HG03039 (cell line): ENCODE measurements at regions not wholly inside any gene's neighbourhood (a gene's known extent, or its start where the extent isn't known, plus 50 kb on each side); places are given as distances from the start of the nearest gene placed in this dataset.

ENCODE experiments used
- ATAC-seq: cut with Tn5 transposase; IDR thresholded peaks from one replicate; pipeline ENCODE4 v1.9.1; 2021; ENCODE audit warnings: mild to moderate bottlenecking, moderate library complexity; ENCODE audit not compliant: unreplicated experiment

- ATAC-seq, result no peak
Observed at GRCh38 chr14:85978582-85979250, 448.8 kb downstream of the FLRT2 start.

DNA sequence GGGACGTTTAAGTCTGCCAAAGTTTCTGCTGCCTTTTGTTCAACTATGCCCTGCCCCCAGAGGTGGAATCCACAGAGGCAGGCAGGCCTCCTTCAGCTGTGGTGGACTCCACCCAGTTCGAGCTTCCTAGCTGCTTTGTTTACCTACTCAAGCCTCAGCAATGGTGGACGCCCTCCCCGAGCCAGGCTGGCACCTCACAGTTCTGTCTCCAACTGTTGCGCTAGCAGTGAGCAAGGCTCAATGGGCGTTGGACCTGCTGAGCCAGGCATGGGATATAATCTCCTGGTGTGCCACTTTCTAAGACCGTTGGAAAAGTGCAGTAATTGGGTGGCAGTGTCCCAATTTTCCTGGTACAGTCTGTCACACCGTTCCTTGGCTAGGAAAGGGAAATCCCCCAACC, 444.7 kb downstream of the FLRT2 start:
- ATAC-seq, result no peak

DNA sequence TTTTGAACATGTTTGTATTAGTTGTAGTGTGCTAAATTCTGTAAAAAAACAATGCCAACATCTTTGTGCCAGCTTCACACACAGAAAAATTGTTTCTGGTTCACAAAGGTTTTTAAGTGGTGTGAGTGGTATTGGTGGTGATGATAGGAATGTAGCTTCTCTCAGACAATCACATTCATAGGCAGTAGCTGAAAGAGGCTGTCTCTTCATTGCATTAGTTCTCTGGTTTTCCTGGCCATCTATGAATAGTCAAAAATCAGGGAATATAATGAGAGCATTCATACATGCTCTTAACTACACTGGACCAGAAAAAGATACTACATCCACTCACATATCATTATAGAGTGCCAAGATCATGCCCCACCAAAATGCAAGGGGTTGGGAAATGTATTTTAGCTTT, 433.5 kb downstream of the FLRT2 start:
- no peak for ATAC-seq

- no peak for ATAC-seq
Observed at GRCh38 chr14:85960756-85961155, 430.8 kb downstream of the FLRT2 start.

DNA sequence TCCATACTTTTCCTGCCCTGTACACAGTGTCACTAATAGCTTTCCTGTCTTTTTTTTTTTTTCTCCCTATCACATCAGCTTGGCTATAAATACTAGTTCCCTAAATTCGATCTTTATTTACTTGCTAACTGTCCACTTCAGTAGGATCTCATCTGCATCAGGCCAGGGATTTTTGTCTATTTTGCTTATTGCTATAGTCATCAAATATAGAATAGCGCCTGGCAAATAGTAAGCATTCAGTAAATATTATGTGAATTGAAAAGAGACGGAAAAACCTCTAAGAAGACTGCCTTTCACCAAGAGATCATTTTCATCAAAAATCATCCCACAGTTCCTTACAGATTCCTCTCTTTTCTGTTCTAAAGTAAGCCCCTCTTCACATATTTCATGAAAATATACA, 429.1 kb downstream of the FLRT2 start:
- ATAC-seq, result no peak

DNA sequence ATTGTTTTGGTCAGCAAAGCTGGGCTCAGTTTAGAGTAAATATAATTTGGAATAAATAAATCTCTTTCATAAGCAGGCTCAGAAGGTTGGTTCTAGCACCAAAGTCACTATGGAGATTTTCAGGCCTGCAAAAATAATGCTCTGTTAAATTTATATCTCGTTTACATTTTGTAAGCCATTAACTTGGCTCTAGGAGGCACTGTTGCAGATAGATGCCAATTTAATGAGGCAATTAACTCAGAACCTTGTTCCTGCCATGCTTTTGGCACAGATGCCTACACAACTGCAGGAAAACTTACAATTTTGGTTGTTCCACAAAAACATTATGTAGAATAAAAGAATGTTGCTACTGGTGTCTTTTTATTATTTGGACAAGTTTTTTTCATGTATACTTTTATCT, 428.1 kb downstream of the FLRT2 start:
- ATAC-seq, result no peak

- no peak for ATAC-seq
Observed at GRCh38 chr14:85953265-85953664, 423.3 kb downstream of the FLRT2 start.

DNA sequence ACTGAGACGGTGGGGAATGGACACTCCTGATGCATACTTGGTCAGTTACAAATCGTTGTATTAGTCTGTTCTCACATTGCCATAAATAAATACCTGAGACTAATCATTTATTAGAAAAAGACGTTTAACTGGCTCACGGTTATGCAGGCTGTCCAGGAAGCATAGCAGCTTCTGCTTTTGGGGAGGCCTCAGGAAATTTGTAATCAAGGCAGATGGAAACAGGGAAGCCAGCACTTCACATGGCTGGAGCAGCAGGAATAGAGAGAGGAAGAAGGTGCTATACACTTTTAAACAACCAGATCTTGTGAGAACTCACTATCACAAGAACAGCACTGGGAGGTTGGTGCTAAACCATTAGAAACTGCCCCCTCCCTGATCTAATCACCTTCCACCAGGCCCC, 418.2 kb downstream of the FLRT2 start:
- no peak for ATAC-seq

DNA sequence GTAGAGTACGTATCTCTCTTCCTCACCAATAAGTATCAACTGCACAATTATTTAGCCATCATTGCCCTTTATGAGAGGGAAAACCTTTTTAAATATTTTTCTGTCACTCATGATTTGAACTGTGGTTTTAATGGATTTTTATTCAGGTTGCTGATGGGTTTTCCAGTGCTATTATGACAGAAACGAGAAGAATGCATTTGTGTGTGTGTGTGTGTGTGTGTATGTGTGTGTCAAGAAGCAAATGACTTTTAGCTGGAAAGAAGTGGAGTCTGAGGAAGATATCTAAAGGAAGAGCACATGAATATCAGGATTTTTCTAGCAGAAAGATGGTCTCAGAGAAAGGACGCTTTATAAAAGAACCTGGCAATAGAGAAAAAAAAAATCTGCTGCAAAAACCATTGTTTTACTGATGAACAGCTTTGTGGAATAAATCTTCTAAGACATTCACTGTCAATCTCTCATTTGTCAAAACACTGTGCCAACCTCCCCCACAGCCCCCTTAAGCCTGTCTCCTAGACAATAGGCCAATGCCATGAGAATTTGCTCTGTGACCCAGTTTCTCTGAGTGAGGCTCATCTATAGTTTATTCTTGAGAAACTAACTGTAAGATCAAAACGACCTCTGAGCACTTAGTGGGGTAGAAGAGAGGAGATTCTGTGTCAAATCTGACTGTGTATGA, 417.7 kb downstream of the FLRT2 start:
- ATAC-seq, result no peak

DNA sequence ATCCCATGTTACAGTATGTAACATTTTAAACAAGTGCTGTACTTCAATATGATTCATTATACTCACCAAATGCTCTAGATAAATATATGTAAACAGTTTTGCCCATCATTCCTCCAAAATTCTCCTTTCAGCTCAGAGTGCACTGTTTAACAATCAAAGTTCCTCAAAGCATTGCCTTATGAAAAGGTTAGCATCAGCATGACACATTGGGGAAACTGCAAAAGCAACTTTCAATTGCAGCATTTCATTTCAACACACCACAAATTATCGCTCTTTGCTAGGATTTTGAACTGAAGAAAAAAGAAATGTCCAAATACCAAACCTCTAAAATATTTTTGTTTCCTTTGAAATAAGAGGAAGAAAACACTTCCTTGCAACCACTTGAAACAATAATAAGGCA, 413.2 kb downstream of the FLRT2 start:
- no peak for ATAC-seq

- ATAC-seq, result peak; percentile 36
Observed at GRCh38 chr14:85934886-85935254, 404.9 kb downstream of the FLRT2 start.

DNA sequence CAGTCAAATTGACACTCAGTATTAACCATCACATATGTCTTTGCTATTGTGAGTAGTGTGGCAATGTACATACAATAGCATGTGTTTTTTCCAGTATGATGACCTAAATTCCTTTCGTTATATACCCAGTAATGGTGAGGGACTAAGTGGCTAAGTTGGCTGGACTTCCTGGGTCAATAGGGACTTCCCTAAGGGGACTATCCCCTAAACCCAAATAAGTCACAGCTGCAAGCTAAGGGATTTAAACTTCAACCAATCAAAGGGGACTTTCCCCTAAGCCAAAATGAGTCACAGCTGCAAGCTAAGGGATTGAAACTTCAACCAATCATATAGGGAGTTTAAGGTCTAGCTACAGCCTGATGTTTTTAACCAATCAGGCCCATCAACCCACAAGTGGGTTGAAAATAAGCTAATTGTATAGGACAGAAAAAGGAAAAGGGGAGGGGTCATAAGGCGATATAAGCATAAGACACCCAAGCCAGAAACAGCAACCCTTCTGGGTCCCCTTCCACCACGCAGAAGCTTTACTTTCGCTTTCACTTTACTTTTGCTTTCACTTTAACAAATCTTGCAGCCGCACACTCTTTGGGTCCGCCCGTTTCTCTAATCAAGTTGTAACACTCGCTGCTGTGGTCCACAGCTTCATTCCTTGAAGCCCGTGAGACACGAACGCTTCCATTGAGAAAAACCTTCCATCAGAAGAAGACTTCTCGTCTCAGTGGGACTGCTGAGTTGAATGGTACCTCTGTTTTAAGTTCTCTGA, 404.4 kb downstream of the FLRT2 start:
- peak; percentile 94 for ATAC-seq

GRCh38 chr14:85921241-85921640, 391.3 kb downstream of the FLRT2 start:
- ATAC-seq, result no peak

- no peak for ATAC-seq
Observed at GRCh38 chr14:85917716-85918115, 387.8 kb downstream of the FLRT2 start.

GRCh38 chr14:85915711-85916110, 385.8 kb downstream of the FLRT2 start:
- no peak for ATAC-seq

DNA sequence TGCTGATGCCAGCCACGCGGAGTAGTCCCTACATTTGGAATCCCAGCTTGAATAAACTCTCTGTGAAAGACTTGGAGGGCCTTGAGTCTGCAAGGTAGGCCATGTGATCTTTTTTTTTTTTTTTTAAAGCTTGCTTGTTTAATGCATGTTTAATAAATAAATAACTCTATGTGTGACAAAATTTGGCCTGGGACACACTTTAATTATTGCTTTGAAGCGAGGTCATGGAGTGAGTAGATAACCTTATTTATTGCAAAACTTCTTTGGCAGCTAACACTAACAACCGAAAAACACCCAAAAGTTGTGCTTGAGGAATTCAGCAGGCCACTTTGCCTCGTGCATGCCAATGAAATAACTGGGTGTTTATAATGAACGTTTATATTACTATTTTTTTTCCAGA, 382.2 kb downstream of the FLRT2 start:
- ATAC-seq, result no peak

GRCh38 chr14:85911044-85911443, 381.1 kb downstream of the FLRT2 start:
- ATAC-seq, result no peak

GRCh38 chr14:85909581-85909980, 379.6 kb downstream of the FLRT2 start:
- ATAC-seq, result no peak

GRCh38 chr14:85907536-85907935, 377.6 kb downstream of the FLRT2 start:
- ATAC-seq, result no peak

DNA sequence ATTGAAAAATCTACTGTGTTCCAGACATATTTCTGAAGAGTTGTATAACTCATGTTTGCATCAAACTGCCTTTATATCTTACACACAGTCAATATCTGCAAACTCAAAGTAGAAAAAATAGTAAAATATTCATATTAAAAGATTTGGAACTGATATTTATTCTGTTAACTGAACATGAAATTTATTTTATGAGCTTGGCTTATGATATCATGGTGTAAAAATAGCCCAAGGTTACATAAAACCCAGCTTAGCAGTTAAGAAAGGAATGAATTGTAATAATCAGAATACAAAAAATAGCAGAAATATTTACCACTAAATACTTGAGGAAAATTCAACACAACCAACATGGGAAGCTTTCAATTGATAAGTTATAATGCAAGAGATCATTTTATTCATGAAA, 367.9 kb downstream of the FLRT2 start:
- ATAC-seq, result no peak

GRCh38 chr14:85895603-85896002, 365.7 kb downstream of the FLRT2 start:
- no peak for ATAC-seq

DNA sequence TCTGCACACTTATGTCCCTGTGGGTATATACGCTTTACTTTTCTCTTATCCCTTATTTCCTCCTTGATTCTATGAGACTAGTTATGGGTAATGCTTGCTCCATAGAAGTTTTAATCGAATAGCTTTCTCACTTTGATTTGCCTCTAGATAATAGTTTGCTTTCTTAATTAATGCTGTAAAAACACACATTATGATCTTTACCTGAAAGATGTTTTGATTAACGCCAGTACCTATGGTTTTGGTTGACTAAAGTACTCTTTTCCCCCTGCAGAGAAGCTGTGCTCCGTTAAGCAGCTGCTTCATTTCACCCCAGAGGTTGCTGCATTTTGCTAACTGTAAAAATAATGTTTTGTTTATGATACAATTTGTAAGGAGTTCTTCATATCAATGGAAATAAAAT, 362.3 kb downstream of the FLRT2 start:
- no peak for ATAC-seq
